IPS-20b (cell line): ENCODE measurements at regions not wholly inside any gene's neighbourhood (a gene's known extent, or its start where the extent isn't known, plus 50 kb on each side); places are given as distances from the start of the nearest gene placed in this dataset.
"Not testable (repeated sequence)": the region's sequence is repeated elsewhere in the genome, so short reads cannot be mapped to it uniquely, and the experiment has no call there.

ENCODE experiments used
- H3K27ac ChIP-seq: one replicate; pipeline ENCODE4 v1.5.1; 2013; ENCODE audit warnings: low read length
- H3K27me3 ChIP-seq: 2 replicates; pipeline ENCODE4 v1.6.1; 2013; ENCODE audit warnings: mild to moderate bottlenecking, low read length, inconsistent platforms; ENCODE audit not compliant: insufficient read depth
- H3K36me3 ChIP-seq: 2 replicates; pipeline ENCODE4 v1.6.1; 2013; ENCODE audit warnings: low read depth, mild to moderate bottlenecking, inconsistent platforms, low read length, moderate library complexity; ENCODE audit not compliant: insufficient read depth
- H3K4me1 ChIP-seq: 2 replicates; pipeline ENCODE4 v1.6.1; 2013; ENCODE audit warnings: mild to moderate bottlenecking, control low read depth, inconsistent platforms, low read length, moderate library complexity; ENCODE audit not compliant: insufficient read depth
- H3K4me3 ChIP-seq: 2 replicates; pipeline ENCODE4 v1.5.1; 2013; ENCODE audit warnings: mild to moderate bottlenecking, low read length, inconsistent platforms
- H3K9ac ChIP-seq: 2 replicates; pipeline ENCODE4 v1.6.1; 2013; ENCODE audit warnings: low read depth, mild to moderate bottlenecking, inconsistent platforms, low read length, moderate library complexity
- H3K9me3 ChIP-seq: 2 replicates; pipeline ENCODE4 v1.6.1; 2013; ENCODE audit warnings: mild to moderate bottlenecking, low read depth, low read length, inconsistent platforms; ENCODE audit not compliant: insufficient read depth

DNA sequence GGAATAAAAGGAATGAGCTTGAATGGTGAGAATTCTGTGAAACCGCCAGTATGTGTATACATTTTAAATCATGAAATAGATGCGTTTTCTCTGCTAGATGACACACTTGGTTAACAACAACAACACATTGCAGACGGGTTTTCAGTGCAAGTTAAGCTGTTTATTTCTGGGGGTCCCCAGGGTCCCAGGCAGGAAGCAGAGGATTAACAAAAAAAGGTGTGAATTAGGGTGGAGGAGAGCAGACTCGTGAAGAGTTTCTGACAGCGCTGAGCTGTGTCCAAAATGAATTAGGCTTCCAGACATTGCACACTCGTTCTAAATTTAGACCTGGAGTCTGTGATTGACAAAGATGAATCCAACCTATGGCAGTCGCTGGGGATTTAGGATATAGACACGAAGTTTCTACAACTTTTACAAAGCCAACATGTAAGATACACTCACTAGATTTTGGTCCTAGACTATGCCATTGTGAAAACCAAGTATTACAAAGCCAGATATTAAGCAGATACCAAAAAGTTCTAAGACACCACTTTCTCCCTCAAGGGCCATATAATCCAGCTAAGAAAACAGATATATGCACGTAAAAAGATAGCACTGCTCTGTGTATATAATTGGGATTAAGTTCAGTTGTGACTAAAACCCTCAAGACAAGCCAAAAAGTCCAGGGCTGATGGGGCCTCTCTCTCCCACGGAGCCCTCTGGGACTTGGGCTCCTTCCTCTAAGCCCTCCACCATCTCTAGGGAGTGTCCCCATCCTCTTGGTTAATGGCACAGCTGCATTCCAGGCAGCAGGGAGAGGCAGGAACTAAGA lies 120.2 kb downstream of the ACAA2 start:
- H3K9ac ChIP-seq, result no peak overlapping the region
- H3K27ac ChIP-seq, result no peak overlapping the region
- no peak overlapping the region for H3K4me3 ChIP-seq

DNA sequence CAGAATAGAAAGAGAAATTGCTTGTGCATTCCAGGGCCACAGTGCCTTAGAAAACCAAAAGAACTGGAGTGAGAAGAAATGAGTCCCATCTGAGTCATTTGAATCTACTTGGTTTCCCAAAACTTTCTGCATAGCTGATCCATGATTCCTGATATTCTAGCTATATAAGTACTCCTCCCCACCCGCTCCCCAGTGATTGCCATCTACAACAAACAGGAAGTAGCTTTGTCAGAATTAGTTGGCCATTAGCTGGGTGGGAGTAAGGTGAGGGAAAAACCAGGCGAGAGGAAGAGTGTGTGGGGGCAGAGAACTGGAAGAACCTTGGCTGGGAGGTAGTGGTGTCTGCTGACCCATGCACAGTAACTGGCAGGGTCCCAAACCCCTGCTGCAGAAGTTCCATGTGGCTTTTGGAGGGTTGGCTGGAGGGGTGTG lies 122.1 kb downstream of the ACAA2 start:
- Histone ChIP-seq H3K27me3 (no peaks in the 10 kb centered on the region), H3K27ac (no peak overlapping the region), H3K4me1 (no peaks in the 10 kb centered on the region), H3K4me3 (no peak overlapping the region), H3K9me3 (no peaks in the 10 kb centered on the region), H3K9ac (no peak overlapping the region), H3K36me3 (no peaks in the 10 kb centered on the region)

More for the DNA sequence above, 120.2 kb downstream of the ACAA2 start:
- no peaks in the 10 kb centered on the region for H3K36me3 ChIP-seq
- no peaks in the 10 kb centered on the region; the same call in 1 of the 2 replicates for H3K4me1 ChIP-seq
- no peaks in the 10 kb centered on the region for H3K27me3 ChIP-seq
- H3K9me3 ChIP-seq, result no peaks in the 10 kb centered on the region

DNA sequence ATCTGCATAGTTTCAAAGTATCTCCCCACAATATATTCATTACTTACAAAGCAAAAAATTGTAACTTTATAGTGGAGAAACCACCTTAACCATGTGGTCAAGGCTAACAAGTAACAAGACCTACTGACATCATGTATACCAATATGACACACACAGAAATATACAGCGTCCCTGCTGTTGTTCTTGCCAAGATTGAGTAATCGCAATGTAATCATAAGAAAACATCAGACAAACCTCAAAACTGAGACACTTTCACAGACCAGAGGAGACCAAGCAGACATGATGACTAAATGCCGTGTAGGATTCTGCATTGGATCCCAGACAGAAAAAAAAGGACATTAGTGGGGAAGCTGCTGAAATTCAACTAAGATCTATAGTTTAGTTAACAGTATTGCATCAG lies 123.0 kb downstream of the ACAA2 start:
- Histone ChIP-seq H3K27ac (no peak overlapping the region), H3K4me3 (no peak overlapping the region), H3K27me3 (no peaks in the 10 kb centered on the region), H3K4me1 (no peaks in the 10 kb centered on the region), H3K9me3 (no peaks in the 10 kb centered on the region), H3K9ac (no peak overlapping the region), H3K36me3 (no peaks in the 10 kb centered on the region)

DNA sequence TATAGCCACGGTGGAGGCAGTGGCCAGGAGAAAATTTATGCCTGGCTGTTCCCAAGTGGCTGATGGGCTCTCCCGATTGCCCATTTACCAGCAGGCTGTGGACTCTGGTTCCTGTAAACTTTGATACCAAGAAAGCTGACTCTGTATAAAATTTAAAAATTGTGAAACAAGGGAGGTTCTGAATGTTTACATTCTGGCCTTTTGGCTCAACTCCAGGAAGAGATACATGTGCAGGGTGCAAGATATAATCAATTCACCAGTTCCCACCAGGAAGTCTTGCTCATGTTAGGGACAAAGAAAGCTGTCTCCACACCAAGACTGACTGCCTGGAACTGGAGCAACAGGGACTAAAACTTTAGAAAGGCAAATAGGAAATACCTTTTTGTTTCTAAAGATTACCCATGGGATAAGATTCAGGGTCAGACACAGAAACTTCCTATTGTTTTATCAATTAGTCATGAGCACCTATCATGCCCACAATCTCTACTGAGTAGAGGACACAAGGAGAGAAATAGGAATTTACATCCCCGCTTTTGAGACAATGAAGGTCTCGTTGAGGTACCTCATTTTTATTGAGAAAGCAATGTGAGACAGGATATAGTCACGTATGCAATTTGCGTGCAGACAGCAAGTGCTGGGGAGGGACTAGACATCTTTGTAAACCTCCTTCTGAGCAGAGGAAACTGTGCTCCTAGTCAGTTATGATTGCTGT lies 123.5 kb downstream of the LIPG start:
- Histone ChIP-seq H3K36me3 (no peaks in the 10 kb centered on the region), H3K4me3 (no peak overlapping the region), H3K27ac (no peak overlapping the region), H3K4me1 (no peaks in the 10 kb centered on the region), H3K27me3 (no peaks in the 10 kb centered on the region), H3K9me3 (no peaks in the 10 kb centered on the region), H3K9ac (no peak overlapping the region)

DNA sequence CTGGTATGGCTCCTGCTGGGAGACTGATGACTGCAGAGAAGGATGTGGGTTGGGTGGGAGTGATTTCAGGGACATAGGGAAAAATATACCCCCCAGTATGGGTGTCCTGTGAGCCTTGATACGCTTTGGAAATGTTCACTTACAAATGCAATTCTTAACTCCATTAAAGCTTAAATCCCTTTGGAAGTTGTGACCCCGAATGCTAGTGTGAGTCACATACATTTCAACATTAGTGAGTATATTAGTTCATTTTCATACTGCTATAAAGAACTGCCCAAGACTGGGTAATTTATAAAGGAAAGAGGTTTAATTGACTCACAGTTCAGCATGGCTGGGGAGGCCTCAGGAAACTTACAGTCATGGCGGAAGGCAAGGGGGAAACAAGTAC lies 120.9 kb downstream of the LIPG start:
- not testable (repeated sequence) for H3K27ac ChIP-seq, H3K36me3 ChIP-seq, H3K4me1 ChIP-seq, H3K9ac ChIP-seq, H3K9me3 ChIP-seq, H3K4me3 ChIP-seq, H3K27me3 ChIP-seq

DNA sequence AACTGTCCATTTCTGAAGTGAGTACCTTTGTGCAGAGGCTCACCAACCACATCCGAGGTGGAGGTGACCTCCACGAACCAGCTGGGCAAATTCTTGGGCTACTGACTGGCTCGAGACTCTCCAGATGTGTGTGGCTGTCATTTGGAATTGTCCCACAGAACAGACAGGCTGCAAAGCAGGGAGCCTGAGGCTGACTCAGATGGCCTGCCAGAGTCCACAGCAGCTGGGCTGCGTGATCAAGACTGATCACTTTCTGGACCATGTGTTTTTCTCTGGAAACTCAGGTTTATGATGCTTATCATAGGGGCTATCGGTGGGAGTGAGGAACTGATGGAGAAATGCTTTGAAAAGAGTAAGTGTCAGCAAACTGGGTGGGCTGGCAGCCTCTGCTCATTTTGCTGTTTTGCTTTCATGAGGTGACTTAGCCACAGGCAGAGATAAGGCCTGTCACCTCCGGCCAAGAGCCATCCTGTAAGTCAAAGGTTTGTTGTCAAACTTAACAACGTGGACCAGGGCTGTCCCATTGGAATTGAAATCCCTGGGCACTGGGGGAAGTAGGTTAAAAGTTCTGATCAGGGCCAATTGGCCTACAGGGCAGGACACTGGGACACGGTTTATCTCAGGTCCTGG lies 120.4 kb downstream of the LIPG start:
- Histone ChIP-seq H3K9ac (no peak overlapping the region), H3K27me3 (no peaks in the 10 kb centered on the region), H3K36me3 (no peaks in the 10 kb centered on the region), H3K9me3 (no peaks in the 10 kb centered on the region), H3K4me3 (no peak overlapping the region), H3K4me1 (no peaks in the 10 kb centered on the region), H3K27ac (no peak overlapping the region)

DNA sequence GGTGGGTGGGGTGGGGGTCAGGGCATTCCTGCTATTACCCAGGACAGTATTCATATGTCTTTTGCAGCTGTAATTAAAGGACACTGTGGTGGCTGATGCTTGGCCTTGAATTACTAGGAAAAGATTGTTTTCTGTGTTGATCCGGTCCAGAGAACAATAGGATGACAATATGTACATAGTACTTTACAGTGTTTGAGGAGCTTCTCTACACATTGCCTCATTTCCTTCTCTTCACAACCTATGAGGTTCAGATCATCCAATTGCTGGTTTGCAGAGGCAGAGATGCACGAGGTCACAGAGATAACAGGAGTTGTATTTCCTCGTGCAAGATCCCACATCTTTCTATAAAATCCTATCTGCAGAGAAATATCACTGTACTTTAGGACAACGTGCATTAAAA lies 119.5 kb downstream of the LIPG start:
- H3K27ac ChIP-seq, result no peak overlapping the region
- no peaks in the 10 kb centered on the region for H3K27me3 ChIP-seq
- H3K9me3 ChIP-seq, result no peaks in the 10 kb centered on the region
- H3K9ac ChIP-seq, result no peak overlapping the region
- no peak overlapping the region for H3K4me3 ChIP-seq
- H3K4me1 ChIP-seq, result no peaks in the 10 kb centered on the region
- H3K36me3 ChIP-seq, result no peaks in the 10 kb centered on the region

DNA sequence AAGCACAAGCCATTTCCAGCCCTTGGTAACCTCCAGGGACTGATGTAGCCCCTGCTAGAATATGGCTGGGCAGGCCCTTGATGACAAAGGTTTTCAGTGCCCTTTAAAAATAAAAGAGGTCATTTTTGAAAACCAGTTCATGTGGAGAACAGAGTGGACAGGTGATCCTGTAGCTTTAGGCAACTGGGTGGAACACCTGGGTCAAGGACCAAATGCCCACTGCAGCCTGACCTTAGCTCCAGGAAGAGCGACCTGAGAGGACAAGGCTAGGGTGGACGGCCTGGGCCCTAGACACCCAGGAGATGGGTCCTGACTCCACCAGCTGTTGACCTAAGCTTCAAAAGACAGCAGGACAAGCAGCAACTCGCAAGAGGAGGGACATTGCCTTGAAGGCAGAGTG lies 116.6 kb downstream of the LIPG start:
- Histone ChIP-seq H3K27ac (no peak overlapping the region), H3K9me3 (no peaks in the 10 kb centered on the region), H3K36me3 (no peaks in the 10 kb centered on the region), H3K9ac (no peak overlapping the region), H3K4me3 (no peak overlapping the region), H3K27me3 (no peaks in the 10 kb centered on the region), H3K4me1 (no peaks in the 10 kb centered on the region)

DNA sequence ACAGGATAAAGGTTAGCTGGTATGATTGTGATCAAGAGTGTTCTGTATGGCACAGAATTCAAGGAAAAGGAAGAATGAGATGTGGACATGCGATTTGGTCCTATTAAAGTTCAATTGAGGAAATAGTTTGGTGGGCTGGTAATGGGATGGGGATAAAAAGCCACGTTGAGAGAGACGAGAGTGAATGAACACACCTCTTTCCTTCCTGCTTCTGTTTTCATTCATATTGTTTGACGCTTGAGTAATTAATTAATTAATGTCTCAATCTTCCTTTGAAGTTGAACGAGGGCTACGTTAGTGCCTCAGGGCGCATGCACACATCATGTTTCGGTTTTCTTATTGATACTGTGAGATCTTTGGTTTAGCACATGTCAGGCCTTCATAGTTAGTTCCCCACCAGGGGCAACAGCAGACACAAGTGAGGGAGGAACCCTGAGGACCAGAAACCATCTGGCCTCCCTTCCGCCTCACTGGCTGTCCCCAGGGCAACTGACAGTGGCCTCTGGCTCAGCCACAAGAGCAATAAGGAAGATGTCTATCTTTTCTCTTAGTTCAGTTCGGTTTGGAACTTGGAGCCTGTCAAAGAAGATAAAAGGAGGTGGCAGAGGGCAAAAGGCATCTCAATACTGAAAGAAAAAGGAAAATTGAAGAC lies 116.0 kb downstream of the LIPG start:
- Histone ChIP-seq H3K9ac (no peak overlapping the region), H3K36me3 (no peaks in the 10 kb centered on the region), H3K27me3 (no peaks in the 10 kb centered on the region), H3K4me3 (no peak overlapping the region), H3K27ac (no peak overlapping the region), H3K9me3 (no peaks in the 10 kb centered on the region), H3K4me1 (no peaks in the 10 kb centered on the region)

DNA sequence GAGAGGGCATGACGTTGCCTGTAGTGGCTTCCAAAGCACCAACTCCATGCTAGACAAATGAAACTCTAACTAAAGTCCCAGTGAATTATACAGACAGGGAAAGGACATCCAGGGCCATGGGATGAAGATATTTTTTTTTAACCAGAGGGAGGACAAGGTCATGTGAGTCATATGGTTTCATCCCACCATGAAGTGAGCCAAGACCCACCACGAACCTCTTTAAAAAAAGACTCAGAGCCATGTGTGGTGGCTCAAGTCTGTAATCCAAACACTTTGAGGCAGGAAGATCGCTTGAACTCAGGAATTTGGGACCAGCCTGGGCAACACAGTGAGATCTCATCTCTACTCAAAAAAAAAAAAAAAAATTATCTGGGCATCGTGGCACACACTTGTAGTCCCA lies 115.2 kb downstream of the LIPG start:
- Histone ChIP-seq H3K27ac (no peak overlapping the region), H3K4me3 (no peak overlapping the region), H3K4me1 (no peaks in the 10 kb centered on the region), H3K27me3 (no peaks in the 10 kb centered on the region), H3K9ac (no peak overlapping the region), H3K9me3 (no peaks in the 10 kb centered on the region), H3K36me3 (no peaks in the 10 kb centered on the region)

DNA sequence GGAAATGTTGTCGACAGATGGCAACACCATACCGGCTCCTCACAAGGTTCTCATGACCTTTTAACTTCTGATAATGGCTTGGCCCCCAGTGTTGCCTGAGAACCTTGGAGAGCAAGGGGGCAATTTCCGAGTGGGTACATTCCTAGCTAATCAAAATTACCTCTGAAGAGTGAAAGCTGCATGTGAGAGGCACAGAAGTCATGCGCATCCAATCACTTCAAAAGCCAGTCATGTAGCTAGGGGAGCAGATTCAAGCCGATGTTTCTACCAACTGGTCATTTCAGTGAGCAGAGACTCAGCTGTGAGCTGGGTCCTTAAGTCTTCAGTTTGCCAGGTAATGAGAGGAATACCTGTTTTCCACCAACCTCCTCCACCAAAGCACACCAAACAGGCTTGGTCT lies 111.4 kb downstream of the LIPG start:
- no peak overlapping the region for H3K4me3 ChIP-seq
- H3K9ac ChIP-seq, result no peak overlapping the region
- H3K36me3 ChIP-seq, result no peaks in the 10 kb centered on the region
- H3K27me3 ChIP-seq, result no peaks in the 10 kb centered on the region
- H3K9me3 ChIP-seq, result no peaks in the 10 kb centered on the region
- peaks cover 5% of the 10 kb centered on the region; the same call in 1 of the 2 replicates for H3K4me1 ChIP-seq
- no peak overlapping the region for H3K27ac ChIP-seq
